Activated T-cell treated with anti-CD3 and anti-CD28 coated beads, Interleukin-2, amount 50 U/mL, for 48 hours (primary cell): ENCODE measurements at regions not wholly inside any gene's neighbourhood (a gene's known extent, or its start where the extent isn't known, plus 50 kb on each side); places are given as distances from the start of the nearest gene placed in this dataset.

Source experiments
- DNase-seq, 2 experiments: peaks; one replicate each; pipeline ENCODE4 v3.0.0-alpha.2; 2020

DNA sequence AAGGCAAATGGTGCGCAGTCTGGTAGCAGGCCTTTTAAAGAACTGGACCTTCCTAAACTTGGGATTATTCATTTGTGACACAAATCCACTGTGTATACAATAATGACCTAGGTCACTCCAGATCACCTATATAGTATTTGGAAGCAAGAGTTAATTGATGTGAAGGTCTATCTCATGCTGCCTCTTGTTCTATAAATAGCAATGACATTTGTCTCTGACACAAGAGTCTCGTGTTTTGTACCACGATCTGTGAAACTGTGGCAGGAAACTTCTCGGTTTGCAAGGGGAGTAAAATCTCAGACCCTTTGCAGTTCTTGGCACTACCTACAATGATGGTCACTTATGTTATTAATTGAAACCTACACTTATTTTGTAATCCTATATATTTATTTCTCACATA is 1408.4 kb downstream of the PCDH7 start:
- DNase-seq = no peak

DNA sequence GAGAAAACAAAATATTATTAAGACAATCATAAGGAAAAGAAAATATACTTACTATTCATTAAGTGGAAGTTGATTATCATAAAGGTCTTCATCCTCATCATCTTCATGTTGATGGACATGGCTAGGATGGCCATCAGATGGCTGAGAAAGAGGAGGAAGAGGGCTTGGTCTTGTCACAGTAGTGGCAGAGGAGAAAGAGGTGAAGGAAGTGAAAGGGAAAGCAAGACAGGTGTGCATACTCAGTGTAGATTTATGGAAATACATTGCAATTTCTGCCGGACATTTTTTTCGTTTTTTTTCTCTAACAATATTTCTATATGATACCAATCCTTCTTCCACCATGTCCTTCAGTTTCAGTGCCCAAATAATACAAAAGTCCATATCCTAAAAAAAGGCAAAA is 1409.8 kb downstream of the PCDH7 start:
- DNase-seq = no peak

DNA sequence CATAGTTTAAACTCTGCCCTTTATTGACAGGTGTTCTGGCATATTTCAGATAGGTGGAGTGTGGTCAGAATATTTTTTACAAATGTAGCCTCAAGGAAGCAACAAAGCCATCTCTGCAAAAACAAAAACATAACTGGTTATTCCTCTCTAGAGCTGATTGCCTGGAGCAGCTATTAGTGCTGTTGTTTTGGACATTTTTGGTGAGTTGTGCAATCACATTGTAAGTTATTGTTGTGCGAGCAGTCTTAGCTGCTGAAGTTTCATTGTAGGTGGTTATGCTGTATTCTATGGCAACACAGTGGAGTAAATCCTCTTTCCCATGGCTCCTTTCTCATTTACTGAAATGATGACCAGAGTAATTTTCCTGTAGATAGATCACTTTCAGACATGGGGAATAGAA is 1413.0 kb downstream of the PCDH7 start:
- no peak for DNase-seq

DNA sequence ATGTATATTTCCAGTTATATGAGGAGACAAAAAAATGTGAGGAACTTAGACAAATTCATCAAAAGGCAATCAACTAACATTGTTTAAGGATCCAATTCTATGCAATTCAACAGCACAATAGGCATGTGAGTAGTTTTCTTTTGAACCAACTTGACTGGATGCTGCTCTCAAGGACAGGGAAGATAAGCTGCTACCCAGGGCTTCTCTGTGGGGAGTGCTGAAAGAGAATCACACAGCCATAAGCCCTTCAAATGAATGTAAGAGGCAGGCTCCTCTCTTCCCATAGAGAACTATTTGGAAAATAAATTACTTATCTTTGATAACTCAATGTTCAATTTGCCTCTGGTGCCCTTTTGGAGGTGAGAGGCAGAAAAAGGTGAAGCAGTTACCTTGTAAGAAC is 1413.6 kb downstream of the PCDH7 start:
- DNase-seq = no peak

DNA sequence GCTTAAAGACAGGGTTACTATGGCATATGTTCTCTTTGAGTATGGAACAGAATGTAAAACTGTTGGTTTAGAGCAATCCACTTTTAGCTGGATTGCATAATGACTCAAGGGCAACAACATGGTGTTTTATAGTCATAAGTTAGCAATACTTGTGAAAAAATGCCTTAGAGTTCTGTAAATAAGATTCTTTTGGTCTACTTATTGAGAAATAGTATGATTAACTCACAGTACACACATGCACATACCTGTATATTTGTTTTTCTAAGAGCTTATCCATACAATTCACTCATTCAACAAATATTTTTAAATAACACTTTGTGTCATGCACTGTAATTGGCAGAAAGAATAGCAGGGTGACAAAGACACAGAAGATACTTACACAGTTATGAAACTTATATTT is 1415.5 kb downstream of the PCDH7 start:
- no peak for DNase-seq

DNA sequence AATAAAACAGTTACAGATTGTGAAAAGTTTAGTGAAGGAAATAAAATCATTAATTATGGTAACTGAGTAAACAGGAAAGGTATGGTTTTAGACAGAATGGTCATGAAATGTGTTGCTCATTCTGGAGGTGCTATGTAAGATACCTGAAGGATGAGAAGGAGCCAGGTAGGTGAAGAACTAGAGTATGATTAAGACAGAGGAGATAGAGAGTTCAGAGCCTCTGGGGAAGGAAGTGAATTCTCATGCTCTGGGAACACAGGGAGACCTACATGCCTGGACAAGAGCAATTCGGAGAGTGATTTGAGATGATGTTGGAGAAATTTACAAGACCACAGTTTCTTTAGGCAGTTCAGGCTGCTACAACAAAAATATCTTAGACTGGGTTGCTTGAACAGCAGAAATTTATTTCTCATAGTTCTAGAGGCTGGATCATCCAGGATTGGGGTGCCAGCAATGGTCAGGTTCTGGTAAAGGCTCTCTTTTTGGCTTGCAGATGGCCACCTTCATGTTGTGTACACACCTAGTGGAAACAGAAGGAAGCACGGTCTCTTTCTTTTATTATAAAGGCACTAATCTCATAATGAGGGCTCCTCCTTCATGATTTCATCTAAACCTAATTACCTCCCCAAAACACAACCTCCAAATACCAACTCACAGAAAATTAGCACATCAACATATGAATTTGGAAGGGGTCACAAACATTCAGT is 1416.1 kb downstream of the PCDH7 start:
- no peak for DNase-seq

DNA sequence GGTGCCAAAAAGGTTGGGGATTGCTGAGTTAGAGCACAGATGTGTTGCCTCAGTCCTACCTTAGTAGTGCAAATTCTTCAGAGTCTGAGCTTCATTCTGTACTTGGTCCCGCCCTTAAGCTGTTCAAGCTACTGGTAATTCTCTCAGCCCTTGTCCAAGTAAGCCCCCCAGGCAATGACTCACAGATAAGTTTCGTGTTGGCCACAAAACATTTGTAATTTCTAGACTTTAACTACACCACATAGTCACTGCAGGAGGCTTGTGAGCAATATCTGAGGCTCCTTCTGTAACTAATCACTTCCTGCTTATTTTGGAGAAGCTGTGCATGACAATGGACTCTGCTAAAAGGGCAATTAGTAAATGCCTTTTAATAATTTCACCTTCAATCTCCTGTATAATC is 1420.5 kb downstream of the PCDH7 start:
- no peak for DNase-seq

DNA sequence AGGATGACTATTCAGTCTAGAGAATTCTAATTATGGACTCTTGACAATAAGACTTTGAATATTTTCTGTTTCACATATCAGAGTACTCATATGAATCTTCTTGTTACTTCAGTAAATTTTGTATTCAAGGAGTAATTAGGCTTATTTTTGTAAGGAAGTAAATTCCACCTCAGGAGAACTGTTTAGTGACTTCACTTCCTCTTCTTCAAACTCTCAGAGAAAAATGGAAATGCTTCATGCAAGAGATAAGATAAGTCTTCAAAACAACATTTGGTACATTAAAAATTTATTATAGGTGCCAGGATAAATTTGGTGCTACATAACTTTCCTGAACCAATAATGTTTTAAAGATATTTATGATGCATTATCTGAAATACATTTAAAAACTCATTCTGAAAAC is 1421.9 kb downstream of the PCDH7 start:
- DNase-seq = no peak

DNA sequence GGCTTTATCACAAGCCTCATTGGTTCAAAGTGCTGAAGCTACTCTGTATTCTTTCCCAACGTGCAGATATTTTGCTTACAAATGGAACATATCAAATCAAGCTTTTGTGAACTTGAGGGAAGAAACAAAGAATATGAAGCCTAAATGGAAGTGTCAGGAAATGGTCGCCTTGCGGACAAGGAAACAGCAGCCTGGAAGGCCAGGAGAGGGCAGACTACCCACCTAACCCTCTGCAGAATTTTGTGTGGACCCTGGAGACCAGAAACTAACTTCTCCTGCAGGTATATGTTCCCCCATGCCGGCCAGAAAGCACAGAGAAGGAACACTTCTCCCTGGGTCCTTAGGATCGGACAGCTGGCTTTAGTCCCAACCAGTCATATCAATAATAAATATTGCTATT is 1425.8 kb downstream of the PCDH7 start:
- no peak for DNase-seq

DNA sequence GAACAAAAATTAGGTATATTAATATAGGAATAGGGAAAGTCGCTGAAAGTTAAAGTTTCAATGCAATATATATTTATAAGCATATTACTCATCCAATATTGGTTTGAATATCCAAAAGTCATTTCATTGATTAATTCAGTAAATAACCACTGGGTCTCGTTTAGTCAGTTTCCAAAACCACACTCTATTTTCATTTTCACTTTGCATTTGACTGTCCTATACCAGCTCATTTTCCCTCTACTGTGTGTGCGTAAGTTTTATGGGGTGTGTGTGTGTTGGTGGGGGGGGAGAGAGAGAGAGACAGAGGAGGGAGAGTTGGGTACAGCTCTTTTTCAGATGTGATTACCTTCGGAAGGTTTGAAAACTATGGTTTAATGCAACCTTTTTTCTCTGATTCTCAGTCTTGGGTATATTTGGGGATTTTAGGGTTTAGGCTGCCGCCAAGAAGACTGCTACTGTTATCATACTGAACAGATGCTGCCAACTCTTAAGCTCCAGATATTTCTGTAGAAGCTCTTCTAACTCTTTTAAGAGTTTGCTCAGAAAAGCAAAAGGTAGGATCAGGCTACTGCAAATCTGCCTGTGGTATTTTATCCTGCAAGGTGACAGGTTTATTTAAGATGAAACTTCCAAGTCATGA is 1427.4 kb downstream of the PCDH7 start:
- DNase-seq = no peak

DNA sequence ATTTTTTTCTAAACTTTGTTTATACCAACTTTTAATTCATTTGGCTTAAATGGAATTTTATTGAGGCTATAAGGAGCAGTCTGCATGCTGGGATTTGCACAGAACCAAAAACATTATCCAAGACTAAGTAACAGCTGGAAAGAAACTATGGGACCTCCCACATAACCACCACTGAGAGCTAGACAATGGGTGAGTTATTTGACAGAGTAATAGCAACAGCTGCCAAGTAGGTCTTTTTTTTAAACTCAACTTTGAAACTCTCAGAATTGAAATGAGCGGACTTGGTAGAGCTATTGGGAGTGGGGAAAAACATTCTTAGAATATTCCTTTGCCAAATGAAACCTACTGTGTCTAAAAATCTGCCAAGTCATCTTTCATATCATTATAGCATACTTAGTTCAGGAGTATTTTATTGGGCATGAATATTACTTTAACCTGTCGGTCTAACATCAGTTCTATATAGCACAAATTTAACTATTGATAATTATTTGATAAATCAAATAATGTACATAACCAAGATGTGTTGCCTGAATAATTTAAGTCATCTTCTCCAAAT is 1428.0 kb downstream of the PCDH7 start:
- DNase-seq = no peak

DNA sequence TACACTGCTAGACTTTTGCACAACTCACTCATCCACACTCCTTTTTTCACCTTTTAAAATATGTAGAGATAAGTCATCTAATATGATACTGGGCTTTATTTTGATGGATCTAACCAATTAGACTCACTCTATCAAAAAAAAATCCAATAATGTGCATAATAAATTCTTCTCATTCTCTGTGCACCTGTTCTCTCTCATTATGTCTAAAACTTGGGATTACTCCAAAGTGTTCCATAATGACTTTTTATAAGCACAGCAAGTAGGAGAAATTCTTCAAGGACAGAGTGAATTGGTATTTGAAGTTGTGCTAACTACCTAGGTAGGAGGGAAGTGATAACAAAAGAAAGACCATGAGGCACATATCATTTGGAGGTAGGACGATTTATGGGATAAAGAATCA is 1438.8 kb downstream of the PCDH7 start:
- DNase-seq = no peak

DNA sequence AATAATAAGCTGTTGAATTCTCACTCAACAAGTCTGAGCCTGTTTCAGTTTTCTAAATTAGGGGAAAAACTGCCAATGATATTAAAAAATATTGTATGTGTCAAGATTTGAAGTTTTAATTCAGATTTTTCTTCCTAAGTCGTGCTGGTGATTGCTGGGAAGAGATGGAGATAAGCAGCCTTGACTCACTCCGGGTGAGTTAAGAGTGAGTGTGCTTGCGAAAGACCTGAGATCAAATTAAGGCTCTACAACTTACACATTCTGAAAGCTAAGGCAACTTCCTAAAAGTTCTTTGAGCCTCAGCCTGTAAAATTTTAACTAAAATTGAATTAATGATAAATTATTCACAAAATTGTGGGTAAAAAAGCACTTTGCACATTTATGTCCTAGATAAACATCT is 1441.2 kb downstream of the PCDH7 start:
- DNase-seq = no peak

DNA sequence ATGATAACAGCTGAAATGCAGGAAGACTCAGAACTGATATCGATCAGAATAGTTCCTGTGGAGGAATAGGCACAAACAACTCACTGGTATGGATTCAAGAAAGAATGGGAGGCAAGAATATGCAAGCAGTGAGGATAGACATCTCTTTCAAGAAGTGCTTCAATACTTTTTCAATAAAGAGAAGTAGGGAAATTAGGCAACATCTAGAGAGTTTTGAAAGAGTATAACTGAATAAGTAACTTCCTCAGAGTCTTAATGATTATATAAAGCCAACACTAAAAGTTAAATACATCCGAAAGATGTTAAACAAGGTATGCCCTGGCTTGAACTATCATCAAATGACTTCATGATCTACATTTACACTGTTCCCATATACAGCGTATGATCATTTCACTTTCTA is 1443.0 kb downstream of the PCDH7 start:
- no peak for DNase-seq

DNA sequence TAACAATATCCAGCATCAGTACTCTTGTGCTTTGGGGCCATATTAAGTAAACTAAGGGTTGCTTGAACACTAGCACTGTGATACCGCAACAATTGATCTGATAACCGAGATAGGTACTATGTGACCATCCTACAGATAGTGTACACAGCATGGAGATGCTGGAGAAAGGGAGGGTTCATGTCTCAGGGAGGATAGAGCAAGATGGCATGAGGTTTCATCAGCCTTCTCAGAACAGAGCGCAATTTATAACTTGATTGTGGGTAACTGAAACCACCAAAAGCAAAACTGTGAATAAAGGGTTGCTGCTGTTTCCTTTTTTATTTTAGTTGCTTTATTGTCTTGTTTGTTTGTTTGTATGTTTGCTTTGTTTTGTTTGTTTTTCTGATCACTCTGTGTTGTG is 1449.7 kb downstream of the PCDH7 start:
- no peak for DNase-seq

DNA sequence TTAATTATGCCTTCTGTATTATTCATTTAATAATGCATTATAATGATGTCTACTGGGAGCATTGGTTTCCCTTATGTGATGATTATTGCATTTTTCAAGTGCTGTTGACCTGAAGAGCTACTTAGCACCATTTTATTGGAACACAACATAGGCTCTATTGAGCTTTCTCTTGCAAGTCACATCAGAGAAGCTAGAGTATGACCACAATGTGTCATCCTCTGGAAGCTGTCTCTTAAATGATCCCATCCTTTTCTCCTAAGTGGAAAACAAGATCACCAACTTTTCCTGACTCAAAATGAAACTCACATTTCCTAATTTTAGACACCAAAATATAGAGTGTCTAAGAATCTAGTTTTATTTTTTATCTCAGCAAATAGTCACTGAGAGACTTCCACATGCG is 1451.9 kb downstream of the PCDH7 start:
- DNase-seq = no peak

DNA sequence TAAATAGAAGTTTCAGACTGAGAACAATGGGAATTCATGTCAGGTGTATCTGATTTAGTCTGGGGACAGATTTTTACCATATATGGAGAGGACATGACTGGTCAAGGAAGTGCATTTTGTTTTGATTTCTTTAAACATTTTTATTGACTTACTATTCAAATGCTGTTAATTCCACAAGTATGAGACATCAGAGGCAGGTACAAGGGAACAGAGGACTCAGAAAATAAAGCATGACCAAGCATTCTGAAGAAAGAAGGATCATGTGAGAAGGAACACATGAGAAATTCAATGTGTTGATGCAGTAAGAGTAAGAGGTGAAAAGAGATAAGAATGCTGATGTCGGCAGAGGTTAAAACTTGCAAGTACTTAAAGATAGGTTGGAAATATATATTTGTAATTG is 1452.6 kb downstream of the PCDH7 start:
- DNase-seq = no peak

DNA sequence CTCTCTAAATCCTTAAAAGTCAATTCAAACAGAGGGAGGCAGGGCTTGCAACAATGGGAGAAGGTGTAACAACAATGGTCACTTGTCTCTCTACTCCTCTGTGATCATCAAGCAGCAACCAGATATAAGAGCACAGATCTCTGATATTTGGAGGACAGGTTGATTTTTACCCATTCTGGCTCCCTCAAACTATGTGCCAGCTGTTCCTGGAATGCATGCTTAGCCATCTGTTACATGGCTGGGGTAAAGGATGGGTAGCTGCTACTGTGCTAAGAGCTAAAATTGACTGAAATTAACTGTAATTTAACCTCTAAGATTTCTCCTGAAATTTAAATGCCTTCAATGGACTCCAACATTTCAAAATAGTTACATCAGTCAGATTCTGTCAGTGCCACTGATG is 1459.9 kb downstream of the PCDH7 start:
- no peak for DNase-seq

DNA sequence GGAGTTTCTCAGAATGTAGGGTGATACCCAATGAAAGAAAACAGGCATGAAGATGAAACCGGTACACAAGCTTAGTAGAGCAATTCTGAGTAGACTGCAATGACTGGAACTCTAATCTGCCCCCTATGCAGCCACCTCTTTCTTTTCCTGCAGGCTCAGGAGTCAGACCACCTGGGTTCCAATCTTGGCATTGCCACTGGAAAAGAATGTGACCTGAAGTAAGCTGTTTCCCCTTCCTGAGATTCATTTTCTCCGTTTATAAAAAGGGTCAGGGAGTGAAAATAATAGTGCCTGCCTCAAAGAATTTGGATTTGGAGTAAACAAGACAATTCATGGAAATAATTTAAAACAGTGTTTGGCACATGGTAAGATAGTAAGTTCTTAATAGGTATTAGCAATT is 1464.0 kb downstream of the PCDH7 start:
- DNase-seq = no peak

DNA sequence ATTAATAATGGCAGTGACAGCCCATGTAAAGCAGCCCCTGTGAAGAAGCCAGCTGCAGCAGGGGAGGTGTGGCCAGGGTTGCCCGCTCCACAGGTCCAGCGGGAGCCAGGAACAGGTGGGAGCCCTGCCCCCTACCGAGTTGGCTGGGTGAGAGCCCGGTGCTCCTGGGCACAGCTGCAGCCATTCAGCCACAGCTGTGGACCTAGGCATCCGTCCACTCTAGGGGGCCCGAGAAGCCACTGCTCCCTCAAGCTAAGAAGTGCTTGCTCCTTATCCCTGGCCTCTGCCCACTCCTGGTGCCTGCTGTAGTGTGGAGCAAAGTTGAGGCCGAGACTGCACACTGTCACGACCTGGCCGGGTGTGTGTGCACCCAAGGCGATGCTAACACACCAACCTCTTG is 1469.0 kb downstream of the PCDH7 start:
- DNase-seq = no peak

DNA sequence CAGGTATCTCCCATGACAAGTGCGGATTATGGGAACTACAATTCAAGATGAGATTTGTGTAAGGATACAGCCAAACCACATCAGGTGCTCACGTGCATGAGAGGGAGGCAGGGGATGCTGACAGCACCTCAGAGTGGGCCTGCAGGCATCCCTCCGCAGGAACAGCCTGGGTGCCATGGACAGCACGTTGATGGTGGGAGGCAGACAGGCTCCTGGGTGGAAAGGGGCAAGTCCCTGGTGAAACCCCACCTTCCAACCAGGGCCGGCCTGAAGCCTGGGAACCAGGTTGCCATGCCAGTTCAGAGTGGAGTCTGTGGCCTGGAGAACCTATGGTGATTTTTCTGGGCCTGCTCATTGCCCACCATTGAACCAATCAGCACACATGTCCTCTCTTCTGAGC is 1469.6 kb downstream of the PCDH7 start:
- DNase-seq = no peak

DNA sequence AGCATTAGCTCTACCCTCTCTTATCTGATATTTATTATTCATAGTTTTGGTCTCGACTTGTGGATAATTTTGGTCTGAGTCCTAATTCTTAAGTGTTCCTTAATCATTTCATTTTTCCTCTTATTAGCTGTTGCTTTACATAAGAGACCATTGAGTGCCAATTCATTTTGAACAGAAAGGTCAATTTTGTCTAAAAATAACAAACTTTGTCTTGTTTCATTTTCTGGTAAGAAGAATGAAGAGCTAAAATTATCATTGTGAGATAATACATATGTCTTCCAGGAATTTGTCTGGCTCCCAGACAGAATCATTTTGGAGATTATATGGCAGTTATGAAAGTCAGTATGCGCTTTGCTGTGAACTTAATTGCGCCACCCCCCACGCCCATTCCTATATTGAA is 1471.8 kb downstream of the PCDH7 start:
- no peak for DNase-seq

DNA sequence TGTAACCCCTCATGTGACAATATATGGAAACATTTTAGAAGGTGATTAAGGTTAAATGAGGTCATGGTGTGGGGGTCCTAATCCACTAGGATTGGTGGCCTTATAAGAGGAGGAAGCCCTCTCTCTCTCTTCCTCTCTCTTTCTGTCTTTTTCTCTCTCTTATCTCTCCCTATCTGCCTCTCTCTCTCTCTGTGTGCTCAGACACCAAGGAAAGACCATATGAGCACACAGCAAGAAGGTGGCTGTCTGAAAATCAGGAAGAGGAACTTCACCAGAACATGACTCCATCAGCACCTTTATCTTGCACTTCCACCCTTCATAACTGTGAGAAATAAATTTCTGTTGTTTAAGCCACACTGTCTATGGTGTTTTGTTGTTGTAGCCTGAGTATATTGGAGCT is 1472.2 kb downstream of the PCDH7 start:
- DNase-seq = no peak

DNA sequence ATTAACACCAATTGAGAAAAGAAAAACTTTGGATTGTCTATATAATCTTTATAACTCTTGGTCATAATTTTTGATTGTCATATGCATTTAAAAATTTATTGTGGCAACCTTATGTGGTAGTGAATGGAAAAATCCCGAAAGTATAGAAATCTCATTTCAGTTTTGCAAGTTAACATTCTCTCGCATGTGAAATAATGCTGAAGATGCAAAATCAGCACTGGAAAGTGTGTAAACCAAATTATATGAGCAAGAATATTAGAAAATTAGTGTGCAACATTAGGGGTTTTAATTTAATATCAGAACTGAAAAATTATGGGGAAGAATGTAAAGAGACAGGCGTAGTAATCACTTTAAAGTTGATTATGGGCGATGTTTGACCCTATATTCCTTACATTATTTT is 1472.8 kb downstream of the PCDH7 start:
- no peak for DNase-seq
